Endothelial cell of umbilical vein (primary cell): ENCODE measurements at regions not wholly inside any gene's neighbourhood (a gene's known extent, or its start where the extent isn't known, plus 50 kb on each side); places are given as distances from the start of the nearest gene placed in this dataset.

Source experiments
- POLR2A ChIP-seq: IDR thresholded peaks from 2 replicates; pipeline ENCODE4 v1.6.1; 2012; ENCODE audit warnings: low read depth, mild to moderate bottlenecking, control low read depth, low read length
- TF ChIP-seq, protein P1 (sequence below): IDR thresholded peaks from 2 replicates; pipeline ENCODE4 v1.6.1; 2011; ENCODE audit not compliant: insufficient read depth, insufficient read length
- TF ChIP-seq, protein P2 (sequence below), 2 donors: IDR thresholded peaks; 1 replicate in 1 of 2; 2 replicates in 1 of 2; pipeline ENCODE4 v1.5.1; 2011; ENCODE audit warnings: low read length in 2 of 2, mild to moderate bottlenecking in 2 of 2, moderate library complexity in 2 of 2, control low read depth in 1 of 2, inconsistent platforms in 1 of 2, low read depth in 1 of 2; ENCODE audit not compliant: insufficient read depth in 1 of 2; ENCODE audit errors: extremely low read depth in 1 of 2

DNA sequence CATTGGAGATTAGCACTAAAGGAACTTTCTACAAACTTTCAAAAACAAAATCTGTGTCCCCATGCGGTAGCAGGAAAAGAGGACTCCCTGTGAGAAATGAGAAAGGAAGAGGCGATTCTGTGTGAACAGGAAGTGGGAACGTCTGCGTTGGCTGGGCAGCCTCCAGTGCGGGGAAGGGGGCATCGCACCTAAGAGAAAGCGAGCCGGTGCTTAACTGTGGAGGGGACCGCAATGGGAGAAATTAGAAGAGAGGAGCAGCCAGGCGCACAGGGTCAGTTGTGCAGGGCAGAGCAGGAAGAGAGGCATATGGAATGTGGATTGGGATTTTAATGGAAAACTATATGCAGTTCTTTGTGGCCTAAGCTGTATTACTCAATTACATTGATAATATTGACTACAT is 77.4 kb upstream of the DOCK9 start:
- TF ChIP-seq, protein P1, sequence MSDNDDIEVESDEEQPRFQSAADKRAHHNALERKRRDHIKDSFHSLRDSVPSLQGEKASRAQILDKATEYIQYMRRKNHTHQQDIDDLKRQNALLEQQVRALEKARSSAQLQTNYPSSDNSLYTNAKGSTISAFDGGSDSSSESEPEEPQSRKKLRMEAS = no peak
- TF ChIP-seq POLR2A = no peak
- TF ChIP-seq, protein P2, sequence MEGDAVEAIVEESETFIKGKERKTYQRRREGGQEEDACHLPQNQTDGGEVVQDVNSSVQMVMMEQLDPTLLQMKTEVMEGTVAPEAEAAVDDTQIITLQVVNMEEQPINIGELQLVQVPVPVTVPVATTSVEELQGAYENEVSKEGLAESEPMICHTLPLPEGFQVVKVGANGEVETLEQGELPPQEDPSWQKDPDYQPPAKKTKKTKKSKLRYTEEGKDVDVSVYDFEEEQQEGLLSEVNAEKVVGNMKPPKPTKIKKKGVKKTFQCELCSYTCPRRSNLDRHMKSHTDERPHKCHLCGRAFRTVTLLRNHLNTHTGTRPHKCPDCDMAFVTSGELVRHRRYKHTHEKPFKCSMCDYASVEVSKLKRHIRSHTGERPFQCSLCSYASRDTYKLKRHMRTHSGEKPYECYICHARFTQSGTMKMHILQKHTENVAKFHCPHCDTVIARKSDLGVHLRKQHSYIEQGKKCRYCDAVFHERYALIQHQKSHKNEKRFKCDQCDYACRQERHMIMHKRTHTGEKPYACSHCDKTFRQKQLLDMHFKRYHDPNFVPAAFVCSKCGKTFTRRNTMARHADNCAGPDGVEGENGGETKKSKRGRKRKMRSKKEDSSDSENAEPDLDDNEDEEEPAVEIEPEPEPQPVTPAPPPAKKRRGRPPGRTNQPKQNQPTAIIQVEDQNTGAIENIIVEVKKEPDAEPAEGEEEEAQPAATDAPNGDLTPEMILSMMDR (IDR thresholded peaks at IDR 0.05; ENCODE audit: extremely low read depth in 1 of 2, insufficient read depth in 1 of 2, low read depth in 1 of 2, low read length in 2 of 2) = no peak
